ENCODE measurements at regions not wholly inside any gene's neighbourhood (a gene's known extent, or its start where the extent isn't known, plus 50 kb on each side); places are given as distances from the start of the nearest gene placed in this dataset.
"Not testable (repeated sequence)": the region's sequence is repeated elsewhere in the genome, so short reads cannot be mapped to it uniquely, and the experiment has no call there.

- DNase-seq = no peak
Measured at GRCh38 chr2:129006901-129007300, 688.2 kb upstream of the HS6ST1 start.

GRCh38 chr2:129008055-129008880 lies 689.6 kb upstream of the HS6ST1 start:
- no peak for DNase-seq

GRCh38 chr2:129008881-129009554 lies 690.4 kb upstream of the HS6ST1 start:
- DNase-seq = no peak

- DNase-seq = no peak
Measured at GRCh38 chr2:129009555-129010146, 691.0 kb upstream of the HS6ST1 start.

GRCh38 chr2:129010262-129010661 lies 691.6 kb upstream of the HS6ST1 start:
- DNase-seq = no peak

GRCh38 chr2:129011466-129012061 lies 692.9 kb upstream of the HS6ST1 start:
- no peak for DNase-seq

GRCh38 chr2:129014432-129014831 lies 695.8 kb upstream of the HS6ST1 start:
- no peak for DNase-seq

GRCh38 chr2:129015397-129016285 lies 697.0 kb upstream of the HS6ST1 start:
- no peak for DNase-seq

- no peak for DNase-seq
Measured at GRCh38 chr2:129016972-129017371, 698.3 kb upstream of the HS6ST1 start.

GRCh38 chr2:129024796-129025195 lies 706.1 kb upstream of the HS6ST1 start:
- DNase-seq = no peak

GRCh38 chr2:129035992-129036391 lies 717.3 kb upstream of the HS6ST1 start:
- DNase-seq = no peak

GRCh38 chr2:129043677-129044076 lies 725.0 kb upstream of the HS6ST1 start:
- not testable (repeated sequence) for DNase-seq

GRCh38 chr2:129046475-129046874 lies 727.8 kb upstream of the HS6ST1 start:
- DNase-seq = not testable (repeated sequence)

- DNase-seq = no peak
Measured at GRCh38 chr2:129050101-129050500, 731.4 kb upstream of the HS6ST1 start.

- no peak for DNase-seq
Measured at GRCh38 chr2:129055242-129055641, 736.6 kb upstream of the HS6ST1 start.

GRCh38 chr2:129055824-129056223 lies 737.2 kb upstream of the HS6ST1 start:
- no peak for DNase-seq

- DNase-seq = no peak
Measured at GRCh38 chr2:129056309-129056958, 737.8 kb upstream of the HS6ST1 start.

- DNase-seq = no peak
Measured at GRCh38 chr2:129056959-129057317, 738.3 kb upstream of the HS6ST1 start.

GRCh38 chr2:129058981-129059380 lies 740.3 kb upstream of the HS6ST1 start:
- no peak for DNase-seq

- no peak for DNase-seq
Measured at GRCh38 chr2:129059476-129059875, 740.8 kb upstream of the HS6ST1 start.

- peak; percentile 84 for DNase-seq
Measured at GRCh38 chr2:129061069-129061768, 742.6 kb upstream of the HS6ST1 start.
